CD4-positive, alpha-beta T cell (primary cell): ENCODE measurements at regions not wholly inside any gene's neighbourhood (a gene's known extent, or its start where the extent isn't known, plus 50 kb on each side); places are given as distances from the start of the nearest gene placed in this dataset.

Experiments
- ATAC-seq: fragments of 200-7000 bp; cut with Tn5 transposase; one replicate; pipeline ENCODE4 v1.10.0; 2022; ENCODE audit warnings: mild to moderate bottlenecking; ENCODE audit not compliant: poor library complexity
- CTCF ChIA-PET: fragments of 350-600 bp; sonication (Branson Sonifier 250); formaldehyde crosslinking; loops from one replicate; lab custom pipeline; 2021; ENCODE audit warnings: antibody characterized with exemption, inconsistent platforms; lab: Charles Lee
- POLR2A ChIA-PET: fragments of 350-600 bp; sonication (Branson Sonifier 250); formaldehyde crosslinking; loops from one replicate; lab custom pipeline; 2021; ENCODE audit warnings: antibody characterized with exemption, inconsistent platforms; lab: Charles Lee
- DNase-seq, 14 experiments: peaks; one replicate each; pipeline ENCODE4 v3.0.0-alpha.2; 2013 to 2020; ENCODE audit warnings: mixed read lengths in 2 of 14
- H3K27ac ChIP-seq, 2 donors: one replicate each; pipeline versions ENCODE4 v1.5.1 to v1.7.0; 2013; ENCODE audit warnings: low read length in 2 of 2, low read depth in 1 of 2, mild to moderate bottlenecking in 1 of 2
- H3K27me3 ChIP-seq, 2 experiments: 1 replicate in 1 of 2; 2 replicates in 1 of 2; pipeline versions ENCODE4 v1.6.1 to v1.7.0; 2013; ENCODE audit warnings: low read length in 2 of 2, control low read depth in 1 of 2, mild to moderate bottlenecking in 1 of 2, moderate library complexity in 1 of 2; ENCODE audit not compliant: insufficient read depth in 2 of 2, control insufficient read depth in 1 of 2
- H3K36me3 ChIP-seq: one replicate; pipeline ENCODE4 v1.6.1; 2013; ENCODE audit warnings: low read length, control low read depth; ENCODE audit not compliant: insufficient read depth
- H3K4me1 ChIP-seq: one replicate; pipeline ENCODE4 v1.6.1; 2013; ENCODE audit warnings: low read length, control low read depth; ENCODE audit not compliant: insufficient read depth
- H3K4me3 ChIP-seq: one replicate; pipeline ENCODE4 v1.5.1; 2013; ENCODE audit warnings: mild to moderate bottlenecking, low read length, moderate library complexity
- H3K9me3 ChIP-seq, 2 experiments: 1 replicate in 1 of 2; 2 replicates in 1 of 2; pipeline versions ENCODE4 v1.6.1 to v1.7.0; 2013; ENCODE audit warnings: low read length in 2 of 2, mild to moderate bottlenecking in 2 of 2, control low read depth in 1 of 2, moderate library complexity in 1 of 2; ENCODE audit not compliant: control insufficient read depth in 1 of 2, insufficient read depth in 1 of 2
- H3K27ac Mint-ChIP-seq: one replicate; pipeline ENCODE4 v1.8.0; 2020; ENCODE audit warnings: mixed read lengths
- H3K27me3 Mint-ChIP-seq: one replicate; pipeline ENCODE4 v1.8.0; 2021; ENCODE audit warnings: mixed read lengths
- H3K36me3 Mint-ChIP-seq: one replicate; pipeline ENCODE4 v1.8.0; 2021; ENCODE audit warnings: low read depth, mixed read lengths
- H3K4me1 Mint-ChIP-seq: one replicate; pipeline ENCODE4 v1.8.0; 2021; ENCODE audit warnings: low read depth, mixed read lengths
- H3K4me3 Mint-ChIP-seq: one replicate; pipeline ENCODE4 v1.8.0; 2020; ENCODE audit warnings: mild to moderate bottlenecking, mixed read lengths
- H3K9me3 Mint-ChIP-seq: one replicate; pipeline ENCODE4 v1.8.0; 2020; ENCODE audit warnings: mixed read lengths
- CTCF ChIP-seq: fragments of 200-600 bp; IDR thresholded peaks from one replicate; pipeline ENCODE4 v1.8.0; 2022; ENCODE audit warnings: antibody characterized with exemption, mild to moderate bottlenecking
- intact Hi-C, 2 experiments: fragments of 100-400 bp; cut with DNase I in 1 of 2; cut with micrococcal nuclease in 1 of 2; formaldehyde crosslinking; loops; one replicate each; pipeline versions ENCODE4 v1.15.1 to v1.9.0; 2023 to 2025; cut with DNase I, micrococcal nuclease

GRCh38 chr2:105518897-105519296 is 120.0 kb upstream of the FHL2 start:
- ChIA-PET POLR2A (interaction anchor here (1.1 kb wide), 1 partner anchor 150 kb away, joined by 3 read pairs; no protein-coding TSS in a partner anchor), CTCF (no interaction called here)
- no peaks in the 10 kb centered on the region for H3K4me1 Mint-ChIP-seq
- no peaks in the 10 kb centered on the region for H3K9me3 Mint-ChIP-seq
- intact Hi-C loops, result no loop called here
- ATAC-seq, result no peak
- Histone ChIP-seq H3K4me1 (no peaks in the 10 kb centered on the region), H3K27me3 (no peaks in the 10 kb centered on the region), H3K27ac (no peak overlapping the region), H3K9me3 (no peaks in the 10 kb centered on the region), H3K4me3 (no peak overlapping the region), H3K36me3 (no peaks in the 10 kb centered on the region)
- H3K27me3 Mint-ChIP-seq, result no peaks in the 10 kb centered on the region
- H3K4me3 Mint-ChIP-seq, result no peak overlapping the region
- no peak for TF ChIP-seq CTCF
- H3K36me3 Mint-ChIP-seq, result no peaks in the 10 kb centered on the region
- no peak for DNase-seq
- no peak overlapping the region for H3K27ac Mint-ChIP-seq

GRCh38 chr2:105517814-105518705 is 119.2 kb upstream of the FHL2 start:
- Histone ChIP-seq H3K27me3 (no peaks in the 10 kb centered on the region), H3K4me3 (no peak overlapping the region), H3K36me3 (no peaks in the 10 kb centered on the region), H3K9me3 (no peaks in the 10 kb centered on the region), H3K4me1 (no peaks in the 10 kb centered on the region), H3K27ac (no peak overlapping the region)
- H3K27me3 Mint-ChIP-seq, result no peaks in the 10 kb centered on the region
- no peak for TF ChIP-seq CTCF
- H3K36me3 Mint-ChIP-seq, result no peaks in the 10 kb centered on the region
- H3K9me3 Mint-ChIP-seq, result no peaks in the 10 kb centered on the region
- CTCF ChIA-PET, result no interaction called here
- no peak overlapping the region for H3K4me3 Mint-ChIP-seq
- ATAC-seq, result no peak
- H3K27ac Mint-ChIP-seq, result no peak overlapping the region
- POLR2A ChIA-PET, result no interaction called here
- intact Hi-C loops, result no loop called here
- no peak for DNase-seq
- H3K4me1 Mint-ChIP-seq, result no peaks in the 10 kb centered on the region

- Histone ChIP-seq H3K4me3 (no peak overlapping the region), H3K27ac (no peak overlapping the region), H3K9me3 (no peaks in the 10 kb centered on the region), H3K36me3 (no peaks in the 10 kb centered on the region), H3K27me3 (no peaks in the 10 kb centered on the region), H3K4me1 (no peaks in the 10 kb centered on the region)
- Mint-ChIP-seq H3K9me3 (no peaks in the 10 kb centered on the region), H3K27me3 (peaks cover 2% of the 10 kb centered on the region), H3K27ac (no peak overlapping the region), H3K36me3 (no peaks in the 10 kb centered on the region), H3K4me1 (no peaks in the 10 kb centered on the region), H3K4me3 (no peak overlapping the region)
- CTCF ChIA-PET, result no interaction called here
- intact Hi-C loops, result no loop called here
- DNase-seq (no peak), ATAC-seq (no peak)
- TF ChIP-seq CTCF, result no peak
- POLR2A ChIA-PET, result no interaction called here
These were observed 116.9 kb upstream of the FHL2 start for GRCh38 chr2:105515581-105516415.
